ENCODE measurements at regions not wholly inside any gene's neighbourhood (a gene's known extent, or its start where the extent isn't known, plus 50 kb on each side); places are given as distances from the start of the nearest gene placed in this dataset.

DNA sequence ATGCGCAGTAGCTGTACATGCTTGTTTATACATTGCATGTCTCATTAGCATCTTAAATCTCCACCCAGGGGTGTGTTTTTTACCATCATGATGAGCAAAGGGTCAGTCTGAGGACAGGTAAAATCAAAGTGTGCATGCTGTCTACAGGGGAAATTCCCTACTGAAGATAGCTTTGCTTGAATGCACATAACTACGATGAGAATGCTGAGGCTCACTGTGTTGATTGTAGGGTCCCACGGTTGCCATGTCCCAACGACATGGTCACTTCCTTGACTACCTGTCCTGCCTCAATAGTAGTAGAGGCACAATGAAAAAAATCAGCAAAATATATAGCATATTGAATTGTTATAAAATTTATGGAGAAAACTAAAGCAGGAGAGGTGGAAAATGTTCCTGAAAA lies 95.6 kb upstream of the TUSC1 start:
- in situ Hi-C loops (cut with HindIII; ENCODE audit: low pct_unique_long_range_greater_than_20kb, low sequenced_read_pairs), result no loop called here
- TF ChIP-seq SIN3A (IDR thresholded peaks at IDR 0.05; ENCODE audit: borderline replicate concordance, insufficient read depth, low read depth, low read length), result no peak
- TF ChIP-seq POLR2AphosphoS5 (IDR thresholded peaks at IDR 0.05; ENCODE audit: low read depth, low read length), result no peak
- no peak for TF ChIP-seq TCF7L2 (IDR thresholded peaks at IDR 0.05; ENCODE audit: low read depth, low read length)
- TF ChIP-seq, protein P1, sequence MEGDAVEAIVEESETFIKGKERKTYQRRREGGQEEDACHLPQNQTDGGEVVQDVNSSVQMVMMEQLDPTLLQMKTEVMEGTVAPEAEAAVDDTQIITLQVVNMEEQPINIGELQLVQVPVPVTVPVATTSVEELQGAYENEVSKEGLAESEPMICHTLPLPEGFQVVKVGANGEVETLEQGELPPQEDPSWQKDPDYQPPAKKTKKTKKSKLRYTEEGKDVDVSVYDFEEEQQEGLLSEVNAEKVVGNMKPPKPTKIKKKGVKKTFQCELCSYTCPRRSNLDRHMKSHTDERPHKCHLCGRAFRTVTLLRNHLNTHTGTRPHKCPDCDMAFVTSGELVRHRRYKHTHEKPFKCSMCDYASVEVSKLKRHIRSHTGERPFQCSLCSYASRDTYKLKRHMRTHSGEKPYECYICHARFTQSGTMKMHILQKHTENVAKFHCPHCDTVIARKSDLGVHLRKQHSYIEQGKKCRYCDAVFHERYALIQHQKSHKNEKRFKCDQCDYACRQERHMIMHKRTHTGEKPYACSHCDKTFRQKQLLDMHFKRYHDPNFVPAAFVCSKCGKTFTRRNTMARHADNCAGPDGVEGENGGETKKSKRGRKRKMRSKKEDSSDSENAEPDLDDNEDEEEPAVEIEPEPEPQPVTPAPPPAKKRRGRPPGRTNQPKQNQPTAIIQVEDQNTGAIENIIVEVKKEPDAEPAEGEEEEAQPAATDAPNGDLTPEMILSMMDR (IDR thresholded peaks at IDR 0.05), result no peak
- TF ChIP-seq, protein P2, sequence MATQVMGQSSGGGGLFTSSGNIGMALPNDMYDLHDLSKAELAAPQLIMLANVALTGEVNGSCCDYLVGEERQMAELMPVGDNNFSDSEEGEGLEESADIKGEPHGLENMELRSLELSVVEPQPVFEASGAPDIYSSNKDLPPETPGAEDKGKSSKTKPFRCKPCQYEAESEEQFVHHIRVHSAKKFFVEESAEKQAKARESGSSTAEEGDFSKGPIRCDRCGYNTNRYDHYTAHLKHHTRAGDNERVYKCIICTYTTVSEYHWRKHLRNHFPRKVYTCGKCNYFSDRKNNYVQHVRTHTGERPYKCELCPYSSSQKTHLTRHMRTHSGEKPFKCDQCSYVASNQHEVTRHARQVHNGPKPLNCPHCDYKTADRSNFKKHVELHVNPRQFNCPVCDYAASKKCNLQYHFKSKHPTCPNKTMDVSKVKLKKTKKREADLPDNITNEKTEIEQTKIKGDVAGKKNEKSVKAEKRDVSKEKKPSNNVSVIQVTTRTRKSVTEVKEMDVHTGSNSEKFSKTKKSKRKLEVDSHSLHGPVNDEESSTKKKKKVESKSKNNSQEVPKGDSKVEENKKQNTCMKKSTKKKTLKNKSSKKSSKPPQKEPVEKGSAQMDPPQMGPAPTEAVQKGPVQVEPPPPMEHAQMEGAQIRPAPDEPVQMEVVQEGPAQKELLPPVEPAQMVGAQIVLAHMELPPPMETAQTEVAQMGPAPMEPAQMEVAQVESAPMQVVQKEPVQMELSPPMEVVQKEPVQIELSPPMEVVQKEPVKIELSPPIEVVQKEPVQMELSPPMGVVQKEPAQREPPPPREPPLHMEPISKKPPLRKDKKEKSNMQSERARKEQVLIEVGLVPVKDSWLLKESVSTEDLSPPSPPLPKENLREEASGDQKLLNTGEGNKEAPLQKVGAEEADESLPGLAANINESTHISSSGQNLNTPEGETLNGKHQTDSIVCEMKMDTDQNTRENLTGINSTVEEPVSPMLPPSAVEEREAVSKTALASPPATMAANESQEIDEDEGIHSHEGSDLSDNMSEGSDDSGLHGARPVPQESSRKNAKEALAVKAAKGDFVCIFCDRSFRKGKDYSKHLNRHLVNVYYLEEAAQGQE (IDR thresholded peaks at IDR 0.05; ENCODE audit: insufficient read depth in 1 of 2, low read depth in 2 of 2, low read length in 1 of 2), result no peak
- ChIA-PET CTCF (no interaction called here), POLR2A (no interaction called here)
- intact Hi-C loops (cut with micrococcal nuclease; ENCODE audit: unreplicated experiment), result no loop called here
- Histone ChIP-seq H3K36me3 (ENCODE audit: control insufficient read depth, insufficient read depth, low read length) (no peaks in the 10 kb centered on the region), H3K4me3 (ENCODE audit: low read depth in 2 of 2, low read length in 2 of 2) (no peak overlapping the region), H3K27ac (ENCODE audit: low read length) (no peak overlapping the region), H3K27me3 (ENCODE audit: control insufficient read depth, insufficient read depth, low read length) (no peaks in the 10 kb centered on the region), H3K9me3 (ENCODE audit: control insufficient read depth, insufficient read depth, low read depth, low read length) (no peaks in the 10 kb centered on the region), H3K4me1 (ENCODE audit: control insufficient read depth, insufficient read depth, low read length) (no peaks in the 10 kb centered on the region)
- ATAC-seq (no peak), DNase-seq (ENCODE audit: low read depth, low spot score) (no peak)
- BruUV-seq (replicated peaks), result no TSS peak

DNA sequence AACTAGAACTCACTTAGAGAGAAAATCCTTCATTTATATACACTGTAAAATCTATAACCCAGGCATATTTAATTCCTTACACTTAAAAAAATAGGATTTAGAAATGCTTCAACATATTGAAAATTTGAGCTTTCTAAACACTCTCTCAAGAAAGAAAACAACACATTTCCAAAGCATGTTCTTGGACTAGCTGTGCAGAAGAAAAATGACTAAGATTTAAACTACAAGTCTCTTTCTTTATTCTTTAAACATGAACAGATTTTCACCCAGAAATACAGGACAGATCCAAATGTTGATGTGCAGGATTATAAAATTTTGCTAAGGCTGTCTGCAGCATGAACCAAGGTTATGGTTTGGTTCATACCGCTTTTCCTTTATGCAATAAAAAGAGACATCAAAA lies 77.7 kb upstream of the TUSC1 start:
- in situ Hi-C loops (cut with HindIII; ENCODE audit: low pct_unique_long_range_greater_than_20kb, low sequenced_read_pairs), result no loop called here
- H3K9me3 ChIP-seq (ENCODE audit: control insufficient read depth, insufficient read depth, low read depth, low read length), result no peaks in the 10 kb centered on the region

More for the DNA sequence above, 77.7 kb upstream of the TUSC1 start:
- no peak for DNase-seq (ENCODE audit: low read depth, low spot score)
- no peaks in the 10 kb centered on the region for H3K27me3 ChIP-seq (ENCODE audit: control insufficient read depth, insufficient read depth, low read length)
- no peak for ATAC-seq
- no peaks in the 10 kb centered on the region for H3K4me1 ChIP-seq (ENCODE audit: control insufficient read depth, insufficient read depth, low read length)
- no peak overlapping the region for H3K4me3 ChIP-seq (ENCODE audit: low read depth in 2 of 2, low read length in 2 of 2)
- TF ChIP-seq POLR2AphosphoS5 (IDR thresholded peaks at IDR 0.05; ENCODE audit: low read depth, low read length) (no peak), SIN3A (IDR thresholded peaks at IDR 0.05; ENCODE audit: borderline replicate concordance, insufficient read depth, low read depth, low read length) (no peak), TCF7L2 (IDR thresholded peaks at IDR 0.05; ENCODE audit: low read depth, low read length) (no peak)
- TF ChIP-seq, protein P1 (IDR thresholded peaks at IDR 0.05), result no peak
- TF ChIP-seq, protein P2 (IDR thresholded peaks at IDR 0.05; ENCODE audit: insufficient read depth in 1 of 2, low read depth in 2 of 2, low read length in 1 of 2), result no peak
- H3K27ac ChIP-seq (ENCODE audit: low read length), result no peak overlapping the region
- POLR2A ChIA-PET, result no interaction called here
- no peaks in the 10 kb centered on the region for H3K36me3 ChIP-seq (ENCODE audit: control insufficient read depth, insufficient read depth, low read length)
- CTCF ChIA-PET, result no interaction called here
- intact Hi-C loops (cut with micrococcal nuclease; ENCODE audit: unreplicated experiment), result no loop called here
- no TSS peak for BruUV-seq (replicated peaks)
